ENCODE measurements at regions not wholly inside any gene's neighbourhood (a gene's known extent, or its start where the extent isn't known, plus 50 kb on each side); places are given as distances from the start of the nearest gene placed in this dataset.

GRCh38 chr3:144294659-144295538 lies 323.3 kb downstream of the DIPK2A start:
- DNase-seq (ENCODE audit: low read depth in 2 of 2): no peak

GRCh38 chr3:144295613-144296012 lies 324.0 kb downstream of the DIPK2A start:
- DNase-seq (ENCODE audit: low read depth in 2 of 2): no peak

- DNase-seq (ENCODE audit: low read depth in 2 of 2): no peak
Measured at GRCh38 chr3:144296808-144297207, 325.2 kb downstream of the DIPK2A start.

GRCh38 chr3:144301863-144302262 lies 330.2 kb downstream of the DIPK2A start:
- DNase-seq (ENCODE audit: low read depth in 2 of 2): no peak

GRCh38 chr3:144307951-144308350 lies 336.3 kb downstream of the DIPK2A start:
- DNase-seq (ENCODE audit: low read depth in 2 of 2): no peak

- DNase-seq (ENCODE audit: low read depth in 2 of 2): no peak
Measured at GRCh38 chr3:144308396-144308795, 336.8 kb downstream of the DIPK2A start.

GRCh38 chr3:144312702-144313101 lies 341.1 kb downstream of the DIPK2A start:
- DNase-seq (ENCODE audit: low read depth in 2 of 2): no peak

- DNase-seq (ENCODE audit: low read depth in 2 of 2): no peak
Measured at GRCh38 chr3:144314946-144315345, 343.3 kb downstream of the DIPK2A start.

GRCh38 chr3:144317961-144318360 lies 346.3 kb downstream of the DIPK2A start:
- no peak for DNase-seq (ENCODE audit: low read depth in 2 of 2)

GRCh38 chr3:144324076-144324475 lies 352.5 kb downstream of the DIPK2A start:
- DNase-seq (ENCODE audit: low read depth in 2 of 2): no peak

GRCh38 chr3:144332868-144333267 lies 361.2 kb downstream of the DIPK2A start:
- no peak for DNase-seq (ENCODE audit: low read depth in 2 of 2)

- DNase-seq (ENCODE audit: low read depth in 2 of 2): no peak
Measured at GRCh38 chr3:144341471-144341870, 369.8 kb downstream of the DIPK2A start.

- DNase-seq (ENCODE audit: low read depth in 2 of 2): no peak
Measured at GRCh38 chr3:144343343-144343742, 371.7 kb downstream of the DIPK2A start.

- no peak for DNase-seq (ENCODE audit: low read depth in 2 of 2)
Measured at GRCh38 chr3:144343777-144344176, 372.2 kb downstream of the DIPK2A start.

- DNase-seq (ENCODE audit: low read depth in 2 of 2): no peak
Measured at GRCh38 chr3:144344925-144345548, 373.4 kb downstream of the DIPK2A start.

- DNase-seq (ENCODE audit: low read depth in 2 of 2): no peak
Measured at GRCh38 chr3:144350125-144350524, 378.5 kb downstream of the DIPK2A start.

- no peak for DNase-seq (ENCODE audit: low read depth in 2 of 2)
Measured at GRCh38 chr3:144351011-144351410, 379.4 kb downstream of the DIPK2A start.

GRCh38 chr3:144351773-144352365 lies 380.2 kb downstream of the DIPK2A start:
- no peak for DNase-seq (ENCODE audit: low read depth in 2 of 2)

GRCh38 chr3:144358191-144358590 lies 386.6 kb downstream of the DIPK2A start:
- no peak for DNase-seq (ENCODE audit: low read depth in 2 of 2)

- no peak for DNase-seq (ENCODE audit: low read depth in 2 of 2)
Measured at GRCh38 chr3:144361002-144361401, 389.4 kb downstream of the DIPK2A start.

GRCh38 chr3:144362126-144362525 lies 390.5 kb downstream of the DIPK2A start:
- peak; percentile 65 to 67 for DNase-seq (ENCODE audit: low read depth in 2 of 2)

- DNase-seq (ENCODE audit: low read depth in 2 of 2): no peak
Measured at GRCh38 chr3:144363856-144364255, 392.2 kb downstream of the DIPK2A start.

GRCh38 chr3:144364737-144365136 lies 393.1 kb downstream of the DIPK2A start:
- DNase-seq (ENCODE audit: low read depth in 2 of 2): no peak
